PC-3 (cell line): ENCODE measurements at regions not wholly inside any gene's neighbourhood (a gene's known extent, or its start where the extent isn't known, plus 50 kb on each side); places are given as distances from the start of the nearest gene placed in this dataset.

Experiments
- EZH2 ChIP-seq: fragments of 300-600 bp; sonication (generic); IDR thresholded peaks from one replicate; pipeline ENCODE4 v1.6.1; 2017; ENCODE audit warnings: antibody characterized with exemption, mild to moderate bottlenecking, low read length; ENCODE audit not compliant: unreplicated experiment
- TF ChIP-seq, protein P1 (sequence below): fragments of 300-600 bp; sonication (generic); conservative IDR thresholded peaks from 2 replicates; pipeline ENCODE4 v1.5.1; 2017; ENCODE audit warnings: antibody characterized with exemption, low read depth, mild to moderate bottlenecking, low read length

- TF ChIP-seq EZH2 = no peak
- TF ChIP-seq, protein P1, sequence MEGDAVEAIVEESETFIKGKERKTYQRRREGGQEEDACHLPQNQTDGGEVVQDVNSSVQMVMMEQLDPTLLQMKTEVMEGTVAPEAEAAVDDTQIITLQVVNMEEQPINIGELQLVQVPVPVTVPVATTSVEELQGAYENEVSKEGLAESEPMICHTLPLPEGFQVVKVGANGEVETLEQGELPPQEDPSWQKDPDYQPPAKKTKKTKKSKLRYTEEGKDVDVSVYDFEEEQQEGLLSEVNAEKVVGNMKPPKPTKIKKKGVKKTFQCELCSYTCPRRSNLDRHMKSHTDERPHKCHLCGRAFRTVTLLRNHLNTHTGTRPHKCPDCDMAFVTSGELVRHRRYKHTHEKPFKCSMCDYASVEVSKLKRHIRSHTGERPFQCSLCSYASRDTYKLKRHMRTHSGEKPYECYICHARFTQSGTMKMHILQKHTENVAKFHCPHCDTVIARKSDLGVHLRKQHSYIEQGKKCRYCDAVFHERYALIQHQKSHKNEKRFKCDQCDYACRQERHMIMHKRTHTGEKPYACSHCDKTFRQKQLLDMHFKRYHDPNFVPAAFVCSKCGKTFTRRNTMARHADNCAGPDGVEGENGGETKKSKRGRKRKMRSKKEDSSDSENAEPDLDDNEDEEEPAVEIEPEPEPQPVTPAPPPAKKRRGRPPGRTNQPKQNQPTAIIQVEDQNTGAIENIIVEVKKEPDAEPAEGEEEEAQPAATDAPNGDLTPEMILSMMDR = no peak
These were observed 182.2 kb downstream of the TAF11L14 start for GRCh38 chr5:17816505-17816904.
